ENCODE measurements at regions not wholly inside any gene's neighbourhood (a gene's known extent, or its start where the extent isn't known, plus 50 kb on each side); places are given as distances from the start of the nearest gene placed in this dataset.

GRCh38 chr2:20130160-20130560 is 78.7 kb upstream of the LAPTM4A start:
- TF ChIP-seq POLR2A (IDR thresholded peaks at IDR 0.05; ENCODE audit: low read depth, low read length) (no peak), TAF1 (IDR thresholded peaks at IDR 0.05; ENCODE audit: borderline replicate concordance, low read depth, low read length) (no peak), POLR2AphosphoS5 (IDR thresholded peaks at IDR 0.05; ENCODE audit: low read depth, low read length) (no peak)
- DNase-seq (ENCODE audit: insufficient read length): no peak
- FAIRE-seq: no peak

GRCh38 chr2:20129331-20130159 is 78.1 kb upstream of the LAPTM4A start:
- FAIRE-seq (no peak), DNase-seq (ENCODE audit: insufficient read length) (no peak)
- TF ChIP-seq POLR2AphosphoS5 (IDR thresholded peaks at IDR 0.05; ENCODE audit: low read depth, low read length) (no peak), TAF1 (IDR thresholded peaks at IDR 0.05; ENCODE audit: borderline replicate concordance, low read depth, low read length) (no peak), POLR2A (IDR thresholded peaks at IDR 0.05; ENCODE audit: low read depth, low read length) (no peak)

GRCh38 chr2:20128506-20129330 is 77.3 kb upstream of the LAPTM4A start:
- DNase-seq (ENCODE audit: insufficient read length) (no peak), FAIRE-seq (no peak)
- TF ChIP-seq POLR2AphosphoS5 (IDR thresholded peaks at IDR 0.05; ENCODE audit: low read depth, low read length) (no peak), TAF1 (IDR thresholded peaks at IDR 0.05; ENCODE audit: borderline replicate concordance, low read depth, low read length) (no peak), POLR2A (IDR thresholded peaks at IDR 0.05; ENCODE audit: low read depth, low read length) (no peak)

DNA sequence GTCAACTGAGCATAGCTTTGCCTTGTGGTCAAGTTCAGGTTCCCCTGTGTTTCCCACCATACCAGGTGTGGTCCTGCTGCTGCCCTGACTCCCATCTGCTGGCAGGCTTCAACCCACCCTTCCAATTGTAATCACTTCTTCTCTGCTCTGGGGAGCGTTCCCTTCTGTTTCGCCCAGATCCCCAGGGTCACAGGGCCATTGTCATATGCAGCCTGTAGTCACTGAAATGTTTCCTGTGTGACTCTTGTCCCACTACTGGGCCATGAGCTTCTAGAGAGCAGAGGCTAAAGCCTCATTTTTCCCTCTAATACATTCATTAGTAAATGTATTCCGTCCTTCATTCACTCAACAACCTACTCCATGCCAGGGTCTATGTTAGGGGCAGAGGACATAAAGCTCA is 75.0 kb upstream of the LAPTM4A start:
- no peak for FAIRE-seq
- TF ChIP-seq POLR2AphosphoS5 (IDR thresholded peaks at IDR 0.05; ENCODE audit: low read depth, low read length): no peak
- TF ChIP-seq TAF1 (IDR thresholded peaks at IDR 0.05; ENCODE audit: borderline replicate concordance, low read depth, low read length): no peak
- TF ChIP-seq POLR2A (IDR thresholded peaks at IDR 0.05; ENCODE audit: low read depth, low read length): no peak
- DNase-seq (ENCODE audit: insufficient read length): no peak

- FAIRE-seq: no peak
- DNase-seq (ENCODE audit: insufficient read length): no peak
Measured at GRCh38 chr2:20126040-20126439, 74.6 kb upstream of the LAPTM4A start.

DNA sequence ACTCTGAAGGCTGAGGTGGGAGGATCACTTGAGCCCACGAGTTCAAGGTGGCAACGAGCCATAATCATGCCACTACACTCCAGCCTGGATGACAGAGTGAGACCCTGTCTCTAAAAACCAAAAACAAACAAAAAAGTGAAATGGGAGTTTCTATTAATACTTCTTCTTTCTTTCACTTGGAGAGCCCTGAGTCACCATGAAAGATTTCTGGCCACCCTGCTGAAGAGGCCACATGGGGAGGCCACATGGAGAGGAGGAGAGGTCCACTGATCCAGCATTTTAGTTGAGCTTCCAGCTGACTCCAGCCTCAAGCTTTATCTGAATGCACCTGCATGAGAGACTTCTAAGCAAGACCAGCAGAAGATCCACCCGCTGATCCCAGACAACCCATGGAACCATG is 74.2 kb upstream of the LAPTM4A start:
- no peak for TF ChIP-seq TAF1 (IDR thresholded peaks at IDR 0.05; ENCODE audit: borderline replicate concordance, low read depth, low read length)
- TF ChIP-seq POLR2A (IDR thresholded peaks at IDR 0.05; ENCODE audit: low read depth, low read length): no peak
- TF ChIP-seq POLR2AphosphoS5 (IDR thresholded peaks at IDR 0.05; ENCODE audit: low read depth, low read length): no peak
- no peak for DNase-seq (ENCODE audit: insufficient read length)
- FAIRE-seq: no peak

More at GRCh38 chr2:20126040-20126439, 74.6 kb upstream of the LAPTM4A start:
- TF ChIP-seq TAF1 (IDR thresholded peaks at IDR 0.05; ENCODE audit: borderline replicate concordance, low read depth, low read length) (no peak), POLR2A (IDR thresholded peaks at IDR 0.05; ENCODE audit: low read depth, low read length) (no peak), POLR2AphosphoS5 (IDR thresholded peaks at IDR 0.05; ENCODE audit: low read depth, low read length) (no peak)

DNA sequence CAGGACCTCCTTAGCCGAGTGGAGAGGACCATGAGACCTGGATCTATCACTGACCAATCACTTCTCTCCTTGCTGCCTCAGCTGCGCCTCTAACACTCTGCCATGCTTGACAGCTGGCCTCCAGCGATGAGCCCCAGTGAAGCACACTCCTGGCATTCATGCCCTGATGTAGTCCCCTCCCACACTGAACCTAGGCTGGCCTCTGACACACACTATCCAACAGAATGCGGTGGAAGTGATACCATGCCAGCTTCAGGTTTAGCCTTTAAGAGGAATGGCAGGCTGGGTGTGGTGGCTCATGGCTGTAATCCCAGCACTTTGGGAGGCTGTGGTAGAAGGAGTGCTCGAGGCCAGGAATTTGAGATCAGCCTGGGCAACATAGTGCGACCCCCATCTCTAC is 73.7 kb upstream of the LAPTM4A start:
- DNase-seq (ENCODE audit: insufficient read length) (no peak), FAIRE-seq (no peak)
- TF ChIP-seq POLR2AphosphoS5 (IDR thresholded peaks at IDR 0.05; ENCODE audit: low read depth, low read length): no peak
- TF ChIP-seq TAF1 (IDR thresholded peaks at IDR 0.05; ENCODE audit: borderline replicate concordance, low read depth, low read length): no peak
- TF ChIP-seq POLR2A (IDR thresholded peaks at IDR 0.05; ENCODE audit: low read depth, low read length): no peak

GRCh38 chr2:20123871-20124594 is 72.6 kb upstream of the LAPTM4A start:
- FAIRE-seq (no peak), DNase-seq (ENCODE audit: insufficient read length) (no peak)
- TF ChIP-seq POLR2A (IDR thresholded peaks at IDR 0.05; ENCODE audit: low read depth, low read length) (no peak), TAF1 (IDR thresholded peaks at IDR 0.05; ENCODE audit: borderline replicate concordance, low read depth, low read length) (no peak), POLR2AphosphoS5 (IDR thresholded peaks at IDR 0.05; ENCODE audit: low read depth, low read length) (no peak)

GRCh38 chr2:20122864-20123263 is 71.4 kb upstream of the LAPTM4A start:
- TF ChIP-seq POLR2AphosphoS5 (IDR thresholded peaks at IDR 0.05; ENCODE audit: low read depth, low read length) (no peak), TAF1 (IDR thresholded peaks at IDR 0.05; ENCODE audit: borderline replicate concordance, low read depth, low read length) (no peak), POLR2A (IDR thresholded peaks at IDR 0.05; ENCODE audit: low read depth, low read length) (no peak)
- DNase-seq (ENCODE audit: insufficient read length) (no peak), FAIRE-seq (no peak)

- FAIRE-seq (no peak), DNase-seq (ENCODE audit: insufficient read length) (no peak)
- TF ChIP-seq POLR2A (IDR thresholded peaks at IDR 0.05; ENCODE audit: low read depth, low read length) (no peak), POLR2AphosphoS5 (IDR thresholded peaks at IDR 0.05; ENCODE audit: low read depth, low read length) (no peak), TAF1 (IDR thresholded peaks at IDR 0.05; ENCODE audit: borderline replicate concordance, low read depth, low read length) (no peak)
Measured at GRCh38 chr2:20120569-20121416, 69.4 kb upstream of the LAPTM4A start.

Data from GM12892 (cell line).